Urinary bladder (tissue), 3 donors: ENCODE measurements at regions not wholly inside any gene's neighbourhood (a gene's known extent, or its start where the extent isn't known, plus 50 kb on each side); places are given as distances from the start of the nearest gene placed in this dataset.

Experiments
- DNase-seq: peaks from one replicate; pipeline ENCODE4 v3.0.0-alpha.2; 2015; ENCODE audit errors: extremely low spot score
- H3K27ac ChIP-seq: one replicate; pipeline ENCODE4 v1.5.1; 2013; ENCODE audit warnings: low read depth, mild to moderate bottlenecking, moderate library complexity
- H3K36me3 ChIP-seq: one replicate; pipeline ENCODE4 v1.6.1; 2013; ENCODE audit warnings: mild to moderate bottlenecking, moderate library complexity; ENCODE audit not compliant: insufficient read depth
- H3K4me1 ChIP-seq: one replicate; pipeline ENCODE4 v1.6.1; 2013; ENCODE audit warnings: mild to moderate bottlenecking, moderate library complexity; ENCODE audit not compliant: insufficient read depth
- H3K4me3 ChIP-seq: one replicate; pipeline ENCODE4 v1.5.1; 2013; ENCODE audit warnings: low read depth, low read length
- WGBS: extraction: QIAGEN DNeasy Blood & Tissue Kit; methylation state at CpG from one replicate; pipeline ENCODE4 v1.1.7; 2013; 5-methylcytosine and 5-hydroxymethylcytosine counted together
- donor health status: healthy with polysubstance abuse.
- donor health status: healthy.

DNA sequence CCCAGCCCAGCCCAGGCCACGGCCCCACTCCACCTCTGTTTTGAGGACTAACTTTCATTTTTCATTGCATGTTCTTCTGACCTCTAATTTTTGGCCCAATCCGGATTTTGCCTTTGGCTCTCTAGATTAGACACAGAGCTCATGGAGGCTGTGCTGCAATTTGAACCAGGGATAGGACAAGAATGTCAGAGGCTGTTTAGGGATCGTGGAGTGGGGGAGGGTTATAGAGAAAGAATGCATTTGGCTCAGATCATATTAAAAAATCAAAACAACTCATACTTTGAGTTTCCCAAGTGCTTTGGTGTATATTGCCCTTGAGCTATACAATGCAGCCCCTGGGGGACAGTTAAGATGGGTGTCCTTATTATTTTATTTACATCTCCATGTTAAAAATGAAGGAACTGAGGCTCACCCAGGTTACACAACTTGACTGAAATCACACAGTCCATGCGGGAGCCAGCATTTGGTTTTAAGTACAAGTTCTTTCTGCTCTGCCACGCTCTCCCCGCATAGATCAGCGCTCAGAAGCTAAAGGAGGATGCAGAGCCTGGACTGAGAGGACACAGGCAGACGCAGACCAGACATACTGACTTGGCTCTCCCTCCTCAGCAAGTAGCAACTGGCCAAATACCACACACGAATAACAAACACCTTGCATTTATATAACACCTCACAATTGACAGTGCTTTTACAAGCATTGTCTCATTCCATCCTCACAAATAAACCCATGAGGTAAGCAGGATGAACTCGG is 126.4 kb upstream of the RAI14 start:
- Histone ChIP-seq H3K27ac (no peak overlapping the region), H3K4me1 (no peaks in the 10 kb centered on the region), H3K4me3 (no peak overlapping the region), H3K36me3 (no peaks in the 10 kb centered on the region)
- no peak for DNase-seq
- WGBS, result 55% methylated on average over 10 of the region's 10 CpGs

DNA sequence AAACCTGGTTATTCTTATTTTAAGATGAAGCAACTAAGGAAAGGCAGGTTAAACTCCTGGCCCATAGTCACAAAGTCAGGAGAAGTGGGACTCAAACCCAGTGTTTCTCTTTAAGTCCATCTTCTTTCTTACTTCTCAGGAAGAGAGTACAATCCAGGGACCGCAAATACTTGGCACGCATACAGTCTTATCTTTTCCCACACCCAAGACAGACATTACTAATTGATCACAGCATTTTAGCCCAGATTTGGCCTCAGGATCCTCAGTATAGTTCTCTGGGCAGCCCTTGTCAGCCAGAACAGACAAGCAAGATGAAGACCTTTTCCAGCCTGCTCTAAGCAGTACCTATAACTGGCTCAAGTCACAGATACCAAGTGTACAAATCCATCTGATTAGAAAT is 125.5 kb upstream of the RAI14 start:
- 32% methylated on average over 2 of the region's 2 CpGs for WGBS
- Histone ChIP-seq H3K4me1 (no peaks in the 10 kb centered on the region), H3K4me3 (no peak overlapping the region), H3K27ac (no peak overlapping the region), H3K36me3 (no peaks in the 10 kb centered on the region)
- DNase-seq, result no peak

DNA sequence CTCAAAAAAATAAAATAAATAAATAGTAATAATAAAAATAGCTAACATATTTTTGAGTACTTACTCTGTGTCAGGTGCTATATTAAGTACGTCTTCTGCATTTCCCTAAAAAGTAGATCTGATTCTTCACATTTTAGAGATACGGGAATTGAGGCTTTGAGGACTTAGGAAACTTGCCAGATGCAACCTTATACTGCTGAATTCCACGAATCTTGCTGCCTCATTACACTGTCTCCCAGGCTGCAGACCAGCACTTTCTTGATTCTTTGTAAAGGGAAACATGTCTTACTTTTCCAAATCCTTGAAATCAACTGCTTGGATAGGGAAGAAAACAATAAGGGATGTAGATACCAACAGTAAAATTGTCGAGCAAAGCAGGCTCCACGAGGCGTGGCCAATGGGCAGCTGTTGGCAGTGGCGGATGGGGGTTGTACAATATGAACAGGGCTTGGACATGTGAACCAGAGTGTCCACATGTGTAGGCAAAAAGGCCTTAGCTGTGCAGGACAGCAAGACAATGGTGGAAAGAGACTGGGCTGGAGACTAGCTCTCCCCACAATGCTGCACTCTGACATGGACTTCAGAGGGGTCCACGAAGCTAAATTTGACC is 124.3 kb upstream of the RAI14 start:
- DNase-seq, result no peak
- no peaks in the 10 kb centered on the region for H3K4me1 ChIP-seq
- no peak overlapping the region for H3K27ac ChIP-seq

DNA sequence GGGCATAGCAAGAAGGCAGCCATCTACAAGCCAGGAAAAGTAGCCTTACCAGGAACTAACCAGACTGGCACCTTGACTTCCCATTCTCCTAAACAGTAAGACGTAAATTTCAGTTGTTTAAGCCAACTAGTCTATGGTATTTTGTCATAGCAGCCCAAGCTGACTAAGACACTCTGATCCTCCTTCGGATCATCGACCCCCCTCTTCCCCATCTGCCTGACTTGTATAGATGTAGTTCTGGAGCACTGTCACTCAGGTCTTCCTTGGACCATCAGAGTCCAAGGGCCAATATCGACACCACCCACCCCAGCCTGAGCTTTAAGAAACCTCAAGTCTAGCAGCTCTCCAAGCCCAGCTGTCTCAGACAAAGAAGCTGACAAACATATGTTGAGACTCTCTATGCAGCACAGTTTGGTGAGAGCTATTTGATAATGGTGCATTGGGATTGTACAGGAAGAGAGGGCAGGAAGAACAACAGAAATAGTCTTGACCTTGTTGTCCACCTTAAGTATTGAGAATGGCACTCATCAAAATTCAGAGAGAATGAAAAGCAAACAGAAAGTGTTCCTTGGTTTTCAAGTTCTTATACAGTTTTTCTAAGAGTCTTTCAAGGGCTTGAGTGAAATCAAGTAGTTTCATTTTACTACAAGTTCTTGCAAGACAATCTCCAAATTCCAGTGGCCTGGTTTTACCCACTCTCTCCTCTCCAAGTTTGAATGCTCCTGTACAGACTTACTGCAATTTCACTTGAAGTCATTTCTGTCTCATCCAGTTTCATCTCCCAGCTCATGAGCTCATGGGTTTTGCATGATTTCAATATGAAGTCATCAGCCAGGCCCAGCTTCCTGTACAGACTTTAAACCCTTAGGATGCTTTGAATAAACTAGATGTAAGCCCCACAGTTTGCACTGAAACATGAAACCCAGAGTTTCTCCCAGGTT is 122.3 kb upstream of the RAI14 start:
- H3K27ac ChIP-seq, result no peak overlapping the region
- H3K4me1 ChIP-seq, result no peaks in the 10 kb centered on the region
- WGBS, result 72% methylated on average over 4 of the region's 4 CpGs
- no peak for DNase-seq
- H3K4me3 ChIP-seq, result no peak overlapping the region
- H3K36me3 ChIP-seq, result no peaks in the 10 kb centered on the region

More for the DNA sequence above, 124.3 kb upstream of the RAI14 start:
- WGBS, result 51% methylated on average over 8 of the region's 8 CpGs
- Histone ChIP-seq H3K36me3 (no peaks in the 10 kb centered on the region), H3K4me3 (no peak overlapping the region)

DNA sequence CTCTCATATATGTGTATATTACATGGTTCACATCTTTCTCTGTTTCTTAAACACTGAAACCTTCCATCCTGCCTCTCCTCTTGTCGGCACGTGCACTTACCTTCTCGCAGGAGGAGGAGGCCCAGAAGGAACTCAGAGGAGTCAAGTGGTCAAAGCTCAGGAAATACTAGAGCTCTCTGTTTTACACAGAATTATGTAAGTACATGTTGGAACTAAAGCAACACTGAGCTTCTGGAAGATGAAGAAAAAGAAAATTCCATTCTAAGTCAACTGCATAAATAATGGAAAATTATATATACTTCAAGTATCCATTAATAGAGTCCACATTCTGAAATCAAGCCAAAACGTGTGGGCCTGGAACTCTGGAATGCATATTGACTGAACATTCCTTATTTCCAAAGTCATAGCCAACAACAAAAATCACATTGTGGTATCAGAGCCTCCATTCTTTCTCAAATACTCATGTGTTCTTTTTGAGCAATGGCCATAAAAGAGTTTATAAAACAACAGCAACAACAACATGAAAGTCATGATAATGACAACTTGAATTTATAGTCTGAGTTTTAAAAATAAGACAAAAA is 121.5 kb upstream of the RAI14 start:
- Histone ChIP-seq H3K4me1 (no peaks in the 10 kb centered on the region), H3K27ac (no peak overlapping the region), H3K36me3 (no peaks in the 10 kb centered on the region), H3K4me3 (no peak overlapping the region)
- WGBS, result 48% methylated on average over 4 of the region's 4 CpGs
- no peak for DNase-seq

DNA sequence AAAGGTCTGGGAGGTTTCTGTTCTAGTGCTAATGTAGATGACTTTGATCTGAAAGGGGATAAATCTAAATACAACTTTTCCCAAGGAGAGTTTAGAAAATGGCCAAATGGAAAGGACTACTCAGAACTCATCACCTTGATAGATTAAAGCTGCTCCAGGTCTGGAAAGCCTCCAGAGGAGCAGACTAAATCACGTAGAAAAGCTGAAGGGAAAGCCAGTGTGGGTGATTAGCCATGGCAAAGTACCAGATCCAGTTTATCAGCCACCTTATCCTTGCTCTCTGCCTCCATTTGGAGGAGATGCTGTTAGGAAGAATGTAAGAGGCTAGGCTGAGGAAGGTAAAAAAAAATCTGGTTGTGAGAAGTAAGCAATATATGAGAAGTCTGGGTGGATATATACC is 120.7 kb upstream of the RAI14 start:
- Histone ChIP-seq H3K27ac (no peak overlapping the region), H3K36me3 (no peaks in the 10 kb centered on the region), H3K4me1 (no peaks in the 10 kb centered on the region), H3K4me3 (no peak overlapping the region)
- DNase-seq, result no peak
- WGBS, result 41% methylated on average over 1 of the region's 1 CpG

DNA sequence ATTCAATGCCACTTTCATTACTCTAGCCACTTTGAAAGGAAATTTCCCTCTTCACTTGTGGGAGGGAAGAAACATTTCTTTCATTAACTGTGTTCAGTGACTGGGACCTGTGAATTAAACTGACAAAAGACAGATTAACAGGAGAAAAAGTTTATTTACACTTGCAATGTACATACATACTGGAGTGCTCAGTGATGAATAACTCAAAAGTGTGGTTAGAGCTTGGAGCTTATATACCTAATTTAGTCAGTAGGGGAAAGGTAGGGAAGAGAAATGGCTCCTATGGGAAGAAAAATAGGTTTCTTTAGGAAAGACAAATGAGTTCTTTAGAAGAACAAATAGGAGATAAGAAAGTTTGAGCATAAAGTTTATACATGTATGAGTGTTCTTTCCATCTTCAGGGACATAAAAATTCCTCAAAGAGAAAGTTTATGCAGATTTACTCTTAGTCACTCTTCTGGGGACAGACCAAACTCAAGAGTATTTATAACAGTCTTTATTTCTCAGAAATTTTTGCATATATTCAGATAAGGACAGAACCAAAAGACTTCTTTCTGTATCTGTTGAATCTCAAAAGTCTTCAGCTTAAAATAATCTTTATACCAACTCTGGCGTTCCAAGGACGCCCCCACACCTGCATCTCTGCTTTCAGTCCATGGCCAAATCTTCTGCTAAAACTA is 120.0 kb upstream of the RAI14 start:
- DNase-seq, result no peak
- WGBS, result 49% methylated on average over 2 of the region's 2 CpGs
- Histone ChIP-seq H3K4me1 (no peaks in the 10 kb centered on the region), H3K36me3 (no peaks in the 10 kb centered on the region), H3K27ac (no peak overlapping the region), H3K4me3 (no peak overlapping the region)

DNA sequence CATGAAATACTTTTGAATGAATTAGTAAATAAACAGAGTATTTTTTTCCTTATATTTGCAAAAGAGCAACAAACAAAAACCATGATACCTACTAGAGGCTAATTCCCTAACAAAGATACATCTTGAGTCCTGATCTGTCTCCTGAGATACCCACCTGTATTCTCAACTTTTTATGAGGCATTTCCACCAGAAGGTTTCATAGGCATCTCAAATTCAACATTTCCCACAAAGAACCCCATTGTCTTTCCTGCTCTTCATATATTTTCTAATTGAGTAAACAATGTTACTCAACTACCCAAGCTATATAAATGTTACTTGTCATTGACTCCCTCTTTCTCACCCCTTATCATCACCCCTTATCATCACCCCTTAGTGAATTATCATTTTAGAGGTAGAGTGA is 119.4 kb upstream of the RAI14 start:
- no peak for DNase-seq
- no peak overlapping the region for H3K27ac ChIP-seq
- H3K36me3 ChIP-seq, result no peaks in the 10 kb centered on the region
- no peak overlapping the region for H3K4me3 ChIP-seq
- H3K4me1 ChIP-seq, result no peaks in the 10 kb centered on the region

DNA sequence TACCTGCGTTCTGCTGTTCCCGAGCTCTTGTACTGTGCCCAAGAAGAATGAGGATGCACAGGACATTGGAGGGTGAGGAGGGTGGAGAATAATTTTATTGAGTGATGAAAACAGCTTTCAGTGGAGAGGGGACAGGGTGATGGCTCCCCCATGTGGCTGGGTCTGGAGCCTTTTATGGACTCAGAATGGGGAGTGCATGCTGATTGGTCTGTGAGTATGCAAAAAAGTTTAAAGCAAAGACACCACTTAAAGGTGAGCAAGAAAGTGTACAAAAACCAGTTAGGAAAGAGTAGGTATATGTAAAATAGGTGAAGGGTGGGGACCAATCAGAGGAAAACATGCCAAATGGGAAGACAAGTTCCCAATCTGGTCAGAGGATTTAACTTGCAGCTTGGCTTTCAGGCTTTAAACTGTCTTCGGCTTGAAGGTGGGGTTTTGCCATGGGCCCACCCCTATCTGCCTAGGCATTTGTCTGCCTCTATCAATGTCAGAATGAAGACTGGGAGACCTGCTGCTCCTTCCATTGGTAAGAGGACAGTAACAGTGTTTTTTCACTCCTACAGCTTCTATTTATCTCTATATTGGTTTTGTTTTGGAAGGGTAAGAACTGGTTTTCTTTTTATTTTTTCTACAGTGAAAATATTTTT is 118.0 kb upstream of the RAI14 start:
- H3K4me3 ChIP-seq, result no peak overlapping the region
- 94% methylated on average over 3 of the region's 3 CpGs for WGBS
- no peak for DNase-seq
- H3K36me3 ChIP-seq, result no peaks in the 10 kb centered on the region
- no peaks in the 10 kb centered on the region for H3K4me1 ChIP-seq
- H3K27ac ChIP-seq, result no peak overlapping the region

DNA sequence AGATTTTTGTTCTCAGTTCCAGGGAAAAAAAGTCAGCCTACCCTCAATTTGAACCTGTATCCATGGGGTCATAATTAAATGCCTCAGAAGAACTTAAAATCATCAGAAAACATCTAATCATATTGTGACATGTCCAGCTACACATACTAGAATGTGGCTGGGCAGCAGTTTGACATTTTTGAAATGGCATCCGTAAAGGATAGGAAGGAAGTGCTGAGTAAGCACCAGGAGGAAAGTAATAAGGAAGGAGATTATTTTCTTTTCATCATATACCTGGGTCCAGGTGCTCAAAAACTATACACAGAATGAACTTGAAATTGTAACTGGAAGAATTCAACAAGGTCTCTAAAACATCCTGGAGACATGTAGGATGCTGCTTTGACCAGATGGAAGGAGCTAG is 116.9 kb upstream of the RAI14 start:
- H3K4me1 ChIP-seq, result no peaks in the 10 kb centered on the region
- no peak overlapping the region for H3K27ac ChIP-seq
- no peaks in the 10 kb centered on the region for H3K36me3 ChIP-seq
- WGBS, result 79% methylated on average over 1 of the region's 1 CpG
- H3K4me3 ChIP-seq, result no peak overlapping the region
- no peak for DNase-seq

DNA sequence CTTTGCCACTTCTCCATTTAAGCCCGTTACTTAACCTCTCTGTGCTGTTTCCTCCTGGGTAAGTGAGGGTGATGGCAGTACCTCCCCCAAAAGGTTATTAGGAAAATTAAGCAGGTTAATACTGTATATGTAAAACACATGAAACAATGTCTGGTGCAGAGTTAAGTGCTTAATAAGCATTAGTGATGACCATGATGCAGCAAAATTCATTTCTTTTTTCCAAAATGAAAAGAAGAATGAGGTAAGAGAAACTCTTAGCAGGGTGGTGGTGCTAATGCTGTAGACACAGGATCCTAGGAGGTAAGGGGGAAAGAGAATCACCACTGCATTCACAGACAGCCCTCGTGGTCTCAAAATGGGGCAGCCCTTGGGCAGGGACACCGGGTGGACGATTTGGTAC is 115.1 kb upstream of the RAI14 start:
- no peaks in the 10 kb centered on the region for H3K4me1 ChIP-seq
- WGBS, result 97% methylated on average over 4 of the region's 4 CpGs
- no peaks in the 10 kb centered on the region for H3K36me3 ChIP-seq
- no peak for DNase-seq
- H3K27ac ChIP-seq, result no peak overlapping the region
- H3K4me3 ChIP-seq, result no peak overlapping the region

DNA sequence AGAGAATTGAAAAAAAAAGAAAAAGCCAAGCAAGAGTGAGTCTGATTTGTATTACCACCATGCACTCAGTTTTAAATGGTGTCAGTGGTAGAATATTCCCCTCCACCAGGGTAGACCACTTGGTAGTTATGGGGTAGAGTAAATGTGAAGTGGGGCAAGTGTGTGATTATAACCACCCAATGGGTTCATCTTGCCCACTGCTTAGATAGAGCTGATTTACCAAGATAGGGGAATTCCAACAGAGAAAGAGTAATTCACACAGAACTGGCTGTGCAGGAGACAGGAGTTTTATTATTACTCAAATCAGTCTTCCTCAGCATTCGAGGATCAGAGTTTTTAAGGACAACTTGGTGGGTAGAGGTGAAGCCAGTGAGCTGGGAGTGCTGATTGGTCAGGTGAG is 113.3 kb upstream of the RAI14 start:
- 85% methylated on average over 1 of the region's 1 CpG for WGBS

DNA sequence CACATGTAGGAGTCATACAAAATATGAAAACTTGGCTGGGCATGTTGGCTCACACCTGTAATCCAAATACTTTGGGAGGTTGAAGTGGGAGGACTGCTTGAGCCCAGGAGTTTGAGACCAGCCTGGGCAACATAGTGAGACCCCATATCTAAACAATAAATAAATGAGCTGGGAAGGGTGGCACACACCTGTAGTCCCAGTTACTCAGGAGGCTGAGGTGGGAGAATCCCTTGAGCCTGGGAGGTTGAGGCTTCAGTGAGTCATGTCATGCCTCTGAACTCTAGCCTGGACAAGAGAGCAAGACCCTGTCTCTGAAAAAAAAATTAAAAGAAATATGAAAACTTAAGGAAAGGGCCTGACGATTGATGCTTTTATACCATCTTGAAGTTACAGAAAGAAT is 112.4 kb upstream of the RAI14 start:
- no peaks in the 10 kb centered on the region for H3K4me1 ChIP-seq
- no peaks in the 10 kb centered on the region for H3K36me3 ChIP-seq
- WGBS, result 43% methylated on average over 1 of the region's 1 CpG
- no peak overlapping the region for H3K4me3 ChIP-seq
- H3K27ac ChIP-seq, result no peak overlapping the region
- DNase-seq, result no peak

More for the DNA sequence above, 113.3 kb upstream of the RAI14 start:
- H3K4me3 ChIP-seq, result no peak overlapping the region
- no peak overlapping the region for H3K27ac ChIP-seq
- no peak for DNase-seq
- no peaks in the 10 kb centered on the region for H3K4me1 ChIP-seq
- H3K36me3 ChIP-seq, result no peaks in the 10 kb centered on the region
